HepG2 (cell line): ENCODE measurements at regions not wholly inside any gene's neighbourhood (a gene's known extent, or its start where the extent isn't known, plus 50 kb on each side); places are given as distances from the start of the nearest gene placed in this dataset.

Experiments
- ATAC-seq: fragments of 200-7000 bp; cut with Tn5 transposase; 3 replicates; pipeline ENCODE4 v1.9.1; 2020; ENCODE audit warnings: mild to moderate bottlenecking, moderate library complexity
- BruUV-seq: library from RNA; stranded (reverse); fragments of 400-500 nt; replicated peaks from 2 replicates; lab custom pipeline; 2021; lab: Mats Ljungman, UMichigan
- CTCF ChIA-PET: fragments of 300-600 bp; formaldehyde crosslinking; extraction: SDS; loops from one replicate; lab custom pipeline; 2021; ENCODE audit warnings: low total read pairs, inconsistent platforms, low intra/inter-chr PET ratio; lab: Yijun Ruan, JAX
- POLR2A ChIA-PET: fragments of 350-600 bp; sonication (Branson Sonifier 250); formaldehyde crosslinking; loops from one replicate; lab custom pipeline; 2020; ENCODE audit warnings: antibody characterized with exemption, inconsistent platforms; lab: Yijun Ruan, JAX
- DNase-seq: peaks from one replicate; pipeline ENCODE4 v3.0.0-alpha.2; 2015; ENCODE audit warnings: low spot score
- FAIRE-seq: peaks from 3 replicates; lab custom pipeline; 2011; peaks lifted over from hg19 to GRCh38; lab: Jason Lieb, UNC
- H2AFZ ChIP-seq: one replicate; pipeline ENCODE4 v1.6.1; 2011; ENCODE audit warnings: low read length, inconsistent platforms
- H3K27ac ChIP-seq: fragments of 300-600 bp; 3 replicates; pipeline ENCODE4 v1.8.0; 2011; ENCODE audit warnings: mixed run types, mild to moderate bottlenecking, mixed read lengths, low read length, inconsistent platforms; ENCODE audit not compliant: insufficient read depth; ENCODE audit errors: extremely low read length
- H3K27me3 ChIP-seq, 2 experiments: fragments of 200-600 bp in 1 of 2; 2 replicates in 1 of 2; 3 replicates in 1 of 2; pipeline versions ENCODE4 v1.6.0 to v1.8.0; 2011; ENCODE audit warnings: low read length in 2 of 2, mild to moderate bottlenecking in 2 of 2, moderate library complexity in 2 of 2, inconsistent platforms in 1 of 2; ENCODE audit not compliant: insufficient read depth in 2 of 2, control insufficient read depth in 1 of 2
- H3K36me3 ChIP-seq, 2 experiments: fragments of 200-600 bp in 1 of 2; replicated peaks in 1 of 2; 2 replicates in 1 of 2; 3 replicates in 1 of 2; pipeline versions ENCODE4 v1.5.1 to v1.8.0; 2011; ENCODE audit warnings: low read length in 2 of 2, inconsistent platforms in 1 of 2; ENCODE audit not compliant: insufficient read depth in 2 of 2, control insufficient read depth in 1 of 2
- H3K4me1 ChIP-seq: 2 replicates; pipeline ENCODE4 v1.5.1; 2012; ENCODE audit warnings: low read length, inconsistent platforms; ENCODE audit not compliant: insufficient read depth
- H3K4me2 ChIP-seq: 2 replicates; pipeline ENCODE4 v1.6.0; 2011; ENCODE audit warnings: low read depth, low read length, inconsistent platforms
- H3K4me3 ChIP-seq, 3 experiments: fragments of 200-600 bp in 1 of 3; sonication (generic), shearing (Covaris generic) in 1 of 3; replicated peaks in 1 of 3; 2 replicates each; pipeline ENCODE4 v1.5.1; 2011 to 2016; ENCODE audit warnings: low read length in 3 of 3, inconsistent platforms in 2 of 3, low read depth in 2 of 3, mild to moderate bottlenecking in 2 of 3, control low read depth in 1 of 3, mixed read lengths in 1 of 3; ENCODE audit not compliant: insufficient read depth in 1 of 3
- H3K79me2 ChIP-seq: one replicate; pipeline ENCODE4 v1.6.1; 2011; ENCODE audit warnings: low read length, inconsistent platforms; ENCODE audit not compliant: insufficient read depth
- H3K9ac ChIP-seq: 2 replicates; pipeline ENCODE4 v1.6.0; 2011; ENCODE audit warnings: mild to moderate bottlenecking, low read depth, low read length, inconsistent platforms; ENCODE audit not compliant: insufficient read depth
- H3K9me3 ChIP-seq: 2 replicates; pipeline ENCODE4 v1.5.1; 2012; ENCODE audit warnings: mild to moderate bottlenecking, low read length
- H4K20me1 ChIP-seq: 2 replicates; pipeline ENCODE4 v1.6.0; 2011; ENCODE audit warnings: inconsistent platforms, mild to moderate bottlenecking, low read length, moderate library complexity; ENCODE audit not compliant: insufficient read depth
- CEBPB ChIP-seq: IDR thresholded peaks from 2 replicates; pipeline ENCODE4 v1.6.1; 2011; ENCODE audit warnings: low read depth, low read length, improper control_type of control experiment, borderline replicate concordance
- PITX1 ChIP-seq: sonication (generic); formaldehyde crosslinking; IDR thresholded peaks from 2 replicates; pipeline ENCODE4 v1.5.1; 2020; ENCODE audit warnings: mild to moderate bottlenecking, missing genetic modification reagents
- ZNF143 ChIP-seq: sonication (generic); formaldehyde crosslinking; IDR thresholded peaks from 2 replicates; pipeline ENCODE4 v1.4.0; 2020; ENCODE audit warnings: missing genetic modification reagents
- WGBS: methylation state at CpG from one replicate; pipeline ENCODE4 v1.1.6; 2017; ENCODE audit warnings: low lambda C conversion rate; 5-methylcytosine and 5-hydroxymethylcytosine counted together
- in situ Hi-C: cut with HindIII; loops from 2 replicates; pipeline ENCODE4 v1.10.0; 2017; ENCODE audit warnings: low pct_unique_long_range_greater_than_20kb; ENCODE audit not compliant: extremely low pct_ligation_motif_present
- intact Hi-C: fragments of 100-400 bp; cut with micrococcal nuclease; formaldehyde crosslinking; loops from one replicate; pipeline ENCODE4 v1.10.0; 2022; ENCODE audit not compliant: unreplicated experiment
- TF ChIP-seq, protein P1 (sequence below): sonication (generic); formaldehyde crosslinking; IDR thresholded peaks from 2 replicates; pipeline ENCODE4 v1.5.0; 2020; ENCODE audit warnings: missing genetic modification reagents
- TF ChIP-seq, protein P2 (sequence below): sonication (generic); formaldehyde crosslinking; IDR thresholded peaks from 2 replicates; pipeline ENCODE4 v1.4.0; 2020; ENCODE audit warnings: missing genetic modification reagents, borderline replicate concordance

DNA sequence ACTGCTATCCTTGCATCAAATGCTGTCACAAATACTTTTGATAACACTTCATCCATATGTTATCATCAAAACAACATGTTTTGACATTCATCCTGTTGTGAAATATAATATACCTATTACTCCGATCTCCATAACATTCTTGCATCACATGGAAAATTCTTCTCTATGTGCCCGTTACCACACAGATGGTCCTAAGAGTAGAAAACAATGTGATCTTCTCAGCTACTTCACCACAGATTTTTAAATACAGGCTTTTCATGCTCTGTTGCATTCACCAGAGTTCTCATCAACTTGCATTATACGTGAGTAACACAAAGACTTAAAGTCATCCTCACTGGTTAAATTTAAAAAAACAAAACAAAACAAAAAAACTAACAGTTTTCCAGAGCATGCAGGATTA, 1603.3 kb upstream of the ZEB2 start:
- ChIA-PET POLR2A (no interaction called here), CTCF (no interaction called here)
- DNase-seq (no peak), FAIRE-seq (no peak), ATAC-seq (no peak)
- Histone ChIP-seq H2AFZ (no peak overlapping the region), H3K4me2 (no peak overlapping the region), H3K9ac (no peak overlapping the region), H3K4me1 (no peaks in the 10 kb centered on the region), H3K79me2 (no peaks in the 10 kb centered on the region), H3K27ac (no peak overlapping the region), H3K4me3 (no peak overlapping the region), H3K36me3 (no peaks in the 10 kb centered on the region), H4K20me1 (no peaks in the 10 kb centered on the region), H3K27me3 (no peaks in the 10 kb centered on the region), H3K9me3 (no peaks in the 10 kb centered on the region)
- intact Hi-C loops (no loop called here), in situ Hi-C loops (no loop called here)
- WGBS: 49% methylated on average over 3 of the region's 3 CpGs
- BruUV-seq: no TSS peak
- TF ChIP-seq CEBPB (peak; percentile 38; the same call in 1 of the 2 replicates), ZNF143 (CRISPR knock-in tag) (no peak)

DNA sequence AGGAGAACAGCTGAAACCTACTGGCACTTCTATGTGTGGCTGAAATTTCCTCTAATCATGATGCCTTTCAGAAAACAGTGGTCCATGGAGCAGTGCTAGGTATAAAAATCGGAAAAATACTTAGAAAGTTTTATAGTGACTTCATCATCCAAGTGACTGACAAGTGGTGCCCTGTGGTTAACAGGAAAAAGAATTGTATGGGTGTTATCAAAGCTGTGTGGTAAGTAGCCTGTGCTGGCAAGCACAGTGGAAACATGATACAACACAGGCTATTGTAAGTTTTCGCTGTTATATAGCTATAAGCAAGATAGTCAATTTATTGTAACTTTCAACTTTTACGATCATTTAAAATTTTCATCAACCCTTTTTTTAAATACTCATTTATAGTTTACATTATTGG, 1599.7 kb upstream of the ZEB2 start:
- H3K4me1 ChIP-seq: no peaks in the 10 kb centered on the region
- no peak overlapping the region for H3K9ac ChIP-seq
- no TSS peak for BruUV-seq
- intact Hi-C loops: no loop called here
- H3K4me3 ChIP-seq: no peak overlapping the region
- ATAC-seq (no peak), FAIRE-seq (no peak), DNase-seq (no peak)
- H4K20me1 ChIP-seq: no peaks in the 10 kb centered on the region
- no peak overlapping the region for H2AFZ ChIP-seq
- in situ Hi-C loops: no loop called here
- H3K4me2 ChIP-seq: no peak overlapping the region
- no peaks in the 10 kb centered on the region for H3K36me3 ChIP-seq
- H3K9me3 ChIP-seq: no peaks in the 10 kb centered on the region
- ChIA-PET POLR2A (no interaction called here), CTCF (no interaction called here)
- WGBS: 40% methylated on average over 3 of the region's 3 CpGs
- H3K79me2 ChIP-seq: no peaks in the 10 kb centered on the region
- no peak overlapping the region for H3K27ac ChIP-seq
- H3K27me3 ChIP-seq: no peaks in the 10 kb centered on the region
- TF ChIP-seq, protein P1, sequence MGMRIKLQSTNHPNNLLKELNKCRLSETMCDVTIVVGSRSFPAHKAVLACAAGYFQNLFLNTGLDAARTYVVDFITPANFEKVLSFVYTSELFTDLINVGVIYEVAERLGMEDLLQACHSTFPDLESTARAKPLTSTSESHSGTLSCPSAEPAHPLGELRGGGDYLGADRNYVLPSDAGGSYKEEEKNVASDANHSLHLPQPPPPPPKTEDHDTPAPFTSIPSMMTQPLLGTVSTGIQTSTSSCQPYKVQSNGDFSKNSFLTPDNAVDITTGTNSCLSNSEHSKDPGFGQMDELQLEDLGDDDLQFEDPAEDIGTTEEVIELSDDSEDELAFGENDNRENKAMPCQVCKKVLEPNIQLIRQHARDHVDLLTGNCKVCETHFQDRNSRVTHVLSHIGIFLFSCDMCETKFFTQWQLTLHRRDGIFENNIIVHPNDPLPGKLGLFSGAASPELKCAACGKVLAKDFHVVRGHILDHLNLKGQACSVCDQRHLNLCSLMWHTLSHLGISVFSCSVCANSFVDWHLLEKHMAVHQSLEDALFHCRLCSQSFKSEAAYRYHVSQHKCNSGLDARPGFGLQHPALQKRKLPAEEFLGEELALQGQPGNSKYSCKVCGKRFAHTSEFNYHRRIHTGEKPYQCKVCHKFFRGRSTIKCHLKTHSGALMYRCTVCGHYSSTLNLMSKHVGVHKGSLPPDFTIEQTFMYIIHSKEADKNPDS (CRISPR knock-in tag): no peak
- TF ChIP-seq PITX1 (CRISPR knock-in tag): no peak
- TF ChIP-seq, protein P2, sequence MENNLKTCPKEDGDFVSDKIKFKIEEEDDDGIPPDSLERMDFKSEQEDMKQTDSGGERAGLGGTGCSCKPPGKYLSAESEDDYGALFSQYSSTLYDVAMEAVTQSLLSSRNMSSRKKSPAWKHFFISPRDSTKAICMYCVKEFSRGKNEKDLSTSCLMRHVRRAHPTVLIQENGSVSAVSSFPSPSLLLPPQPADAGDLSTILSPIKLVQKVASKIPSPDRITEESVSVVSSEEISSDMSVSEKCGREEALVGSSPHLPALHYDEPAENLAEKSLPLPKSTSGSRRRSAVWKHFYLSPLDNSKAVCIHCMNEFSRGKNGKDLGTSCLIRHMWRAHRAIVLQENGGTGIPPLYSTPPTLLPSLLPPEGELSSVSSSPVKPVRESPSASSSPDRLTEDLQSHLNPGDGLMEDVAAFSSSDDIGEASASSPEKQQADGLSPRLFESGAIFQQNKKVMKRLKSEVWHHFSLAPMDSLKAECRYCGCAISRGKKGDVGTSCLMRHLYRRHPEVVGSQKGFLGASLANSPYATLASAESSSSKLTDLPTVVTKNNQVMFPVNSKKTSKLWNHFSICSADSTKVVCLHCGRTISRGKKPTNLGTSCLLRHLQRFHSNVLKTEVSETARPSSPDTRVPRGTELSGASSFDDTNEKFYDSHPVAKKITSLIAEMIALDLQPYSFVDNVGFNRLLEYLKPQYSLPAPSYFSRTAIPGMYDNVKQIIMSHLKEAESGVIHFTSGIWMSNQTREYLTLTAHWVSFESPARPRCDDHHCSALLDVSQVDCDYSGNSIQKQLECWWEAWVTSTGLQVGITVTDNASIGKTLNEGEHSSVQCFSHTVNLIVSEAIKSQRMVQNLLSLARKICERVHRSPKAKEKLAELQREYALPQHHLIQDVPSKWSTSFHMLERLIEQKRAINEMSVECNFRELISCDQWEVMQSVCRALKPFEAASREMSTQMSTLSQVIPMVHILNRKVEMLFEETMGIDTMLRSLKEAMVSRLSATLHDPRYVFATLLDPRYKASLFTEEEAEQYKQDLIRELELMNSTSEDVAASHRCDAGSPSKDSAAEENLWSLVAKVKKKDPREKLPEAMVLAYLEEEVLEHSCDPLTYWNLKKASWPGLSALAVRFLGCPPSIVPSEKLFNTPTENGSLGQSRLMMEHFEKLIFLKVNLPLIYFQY: no peak
